ENCODE measurements at regions not wholly inside any gene's neighbourhood (a gene's known extent, or its start where the extent isn't known, plus 50 kb on each side); places are given as distances from the start of the nearest gene placed in this dataset.

- no peak for DNase-seq (ENCODE audit: low read depth in 2 of 2)
Measured at GRCh38 chr11:116642902-116643301, 129.9 kb downstream of the BUD13 start.

- DNase-seq (ENCODE audit: low read depth in 2 of 2), result no peak
Measured at GRCh38 chr11:116642481-116642880, 130.3 kb downstream of the BUD13 start.

- DNase-seq (ENCODE audit: low read depth in 2 of 2), result no peak
Measured at GRCh38 chr11:116641561-116642045, 131.2 kb downstream of the BUD13 start.

GRCh38 chr11:116640641-116641402 is 132.0 kb downstream of the BUD13 start:
- DNase-seq (ENCODE audit: low read depth in 2 of 2), result no peak

- DNase-seq (ENCODE audit: low read depth in 2 of 2), result no peak
Measured at GRCh38 chr11:116638463-116638862, 134.3 kb downstream of the BUD13 start.

- no peak for DNase-seq (ENCODE audit: low read depth in 2 of 2)
Measured at GRCh38 chr11:116637766-116638165, 135.0 kb downstream of the BUD13 start.

- DNase-seq (ENCODE audit: low read depth in 2 of 2), result no peak
Measured at GRCh38 chr11:116636341-116636929, 136.4 kb downstream of the BUD13 start.

GRCh38 chr11:116631201-116631600 is 141.6 kb downstream of the BUD13 start:
- DNase-seq (ENCODE audit: low read depth in 2 of 2), result no peak

GRCh38 chr11:116618461-116618860 is 154.3 kb downstream of the BUD13 start:
- no peak for DNase-seq (ENCODE audit: low read depth in 2 of 2)

GRCh38 chr11:116615211-116615865 is 157.4 kb downstream of the BUD13 start:
- DNase-seq (ENCODE audit: low read depth in 2 of 2), result no peak

GRCh38 chr11:116614306-116615210 is 158.2 kb downstream of the BUD13 start:
- DNase-seq (ENCODE audit: low read depth in 2 of 2), result no peak

GRCh38 chr11:116613206-116613875 is 159.4 kb downstream of the BUD13 start:
- DNase-seq (ENCODE audit: low read depth in 2 of 2), result no peak

- no peak for DNase-seq (ENCODE audit: low read depth in 2 of 2)
Measured at GRCh38 chr11:116611998-116612620, 160.7 kb downstream of the BUD13 start.

GRCh38 chr11:116610190-116610589 is 162.6 kb downstream of the BUD13 start:
- DNase-seq (ENCODE audit: low read depth in 2 of 2), result no peak

GRCh38 chr11:116607027-116607426 is 165.8 kb downstream of the BUD13 start:
- DNase-seq (ENCODE audit: low read depth in 2 of 2), result no peak

GRCh38 chr11:116605543-116606459 is 167.0 kb downstream of the BUD13 start:
- DNase-seq (ENCODE audit: low read depth in 2 of 2), result no peak

GRCh38 chr11:116603728-116604323 is 169.0 kb downstream of the BUD13 start:
- no peak for DNase-seq (ENCODE audit: low read depth in 2 of 2)

GRCh38 chr11:116602637-116602942 is 170.2 kb downstream of the BUD13 start:
- no peak for DNase-seq (ENCODE audit: low read depth in 2 of 2)

Measured in activated CD8-positive, alpha-beta memory T cell treated with anti-CD3 and anti-CD28 coated beads for 4 hours (primary cell).